ENCODE measurements at regions not wholly inside any gene's neighbourhood (a gene's known extent, or its start where the extent isn't known, plus 50 kb on each side); places are given as distances from the start of the nearest gene placed in this dataset.

DNA sequence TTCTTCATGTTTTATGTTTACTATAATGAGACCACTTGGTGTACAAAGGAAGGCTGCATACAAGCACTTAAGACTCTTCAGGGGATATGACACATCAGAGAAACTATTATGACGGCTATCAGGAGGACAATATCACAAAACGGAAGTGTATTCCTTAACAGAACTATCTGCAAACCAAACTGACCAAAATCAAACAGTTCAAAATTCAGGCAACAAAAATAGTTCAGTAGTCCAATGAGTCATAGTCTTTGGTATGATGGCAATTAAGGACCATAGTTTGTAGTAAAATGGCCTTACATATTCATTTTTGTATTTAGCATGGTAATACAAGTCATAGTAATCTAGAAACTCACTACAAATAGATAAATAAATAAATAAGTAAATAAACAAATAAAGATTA lies 1638.7 kb upstream of the SEL1L start:
- TF ChIP-seq, protein P1, sequence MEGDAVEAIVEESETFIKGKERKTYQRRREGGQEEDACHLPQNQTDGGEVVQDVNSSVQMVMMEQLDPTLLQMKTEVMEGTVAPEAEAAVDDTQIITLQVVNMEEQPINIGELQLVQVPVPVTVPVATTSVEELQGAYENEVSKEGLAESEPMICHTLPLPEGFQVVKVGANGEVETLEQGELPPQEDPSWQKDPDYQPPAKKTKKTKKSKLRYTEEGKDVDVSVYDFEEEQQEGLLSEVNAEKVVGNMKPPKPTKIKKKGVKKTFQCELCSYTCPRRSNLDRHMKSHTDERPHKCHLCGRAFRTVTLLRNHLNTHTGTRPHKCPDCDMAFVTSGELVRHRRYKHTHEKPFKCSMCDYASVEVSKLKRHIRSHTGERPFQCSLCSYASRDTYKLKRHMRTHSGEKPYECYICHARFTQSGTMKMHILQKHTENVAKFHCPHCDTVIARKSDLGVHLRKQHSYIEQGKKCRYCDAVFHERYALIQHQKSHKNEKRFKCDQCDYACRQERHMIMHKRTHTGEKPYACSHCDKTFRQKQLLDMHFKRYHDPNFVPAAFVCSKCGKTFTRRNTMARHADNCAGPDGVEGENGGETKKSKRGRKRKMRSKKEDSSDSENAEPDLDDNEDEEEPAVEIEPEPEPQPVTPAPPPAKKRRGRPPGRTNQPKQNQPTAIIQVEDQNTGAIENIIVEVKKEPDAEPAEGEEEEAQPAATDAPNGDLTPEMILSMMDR (IDR thresholded peaks at IDR 0.05), result no peak
- TF ChIP-seq POLR2A (IDR thresholded peaks at IDR 0.05) (no peak), POLR2AphosphoS5 (IDR thresholded peaks at IDR 0.05) (no peak)

All from prostate gland (tissue), 2 donors.